GM23248 (cell line): ENCODE measurements at regions not wholly inside any gene's neighbourhood (a gene's known extent, or its start where the extent isn't known, plus 50 kb on each side); places are given as distances from the start of the nearest gene placed in this dataset.
"Not testable (repeated sequence)": the region's sequence is repeated elsewhere in the genome, so short reads cannot be mapped to it uniquely, and the experiment has no call there.

Experiments used
- DNase-seq: peaks from one replicate; pipeline ENCODE4 v3.0.0-alpha.2; 2015
- H2AFZ ChIP-seq: fragments of 200-600 bp; sonication (generic); 2 replicates; pipeline ENCODE4 v1.6.1; 2016; ENCODE audit warnings: antibody characterized with exemption
- H3F3A ChIP-seq: fragments of 200-600 bp; sonication (generic); 2 replicates; pipeline ENCODE4 v1.6.1; 2016; ENCODE audit warnings: mild to moderate bottlenecking, antibody characterized with exemption, mixed run types; ENCODE audit not compliant: insufficient read depth
- H3K27ac ChIP-seq: fragments of 200-600 bp; sonication (generic); 2 replicates; pipeline ENCODE4 v1.5.1; 2016; ENCODE audit warnings: mild to moderate bottlenecking
- H3K27me3 ChIP-seq: fragments of 200-600 bp; sonication (generic); replicated peaks from 2 replicates; pipeline ENCODE4 v1.6.1; 2016; ENCODE audit warnings: mild to moderate bottlenecking; ENCODE audit not compliant: insufficient read depth
- H3K36me3 ChIP-seq: fragments of 200-600 bp; sonication (generic); 2 replicates; pipeline ENCODE4 v1.6.1; 2016; ENCODE audit warnings: low read depth, mild to moderate bottlenecking
- H3K4me1 ChIP-seq: fragments of 200-600 bp; sonication (generic); 2 replicates; pipeline ENCODE4 v1.6.1; 2016; ENCODE audit warnings: mild to moderate bottlenecking; ENCODE audit not compliant: insufficient read depth
- H3K4me2 ChIP-seq: fragments of 200-600 bp; sonication (generic); one replicate; pipeline ENCODE4 v1.6.1; 2016; ENCODE audit warnings: mild to moderate bottlenecking; ENCODE audit not compliant: unreplicated experiment
- H3K4me3 ChIP-seq: fragments of 200-600 bp; sonication (generic); 2 replicates; pipeline ENCODE4 v1.5.1; 2016; ENCODE audit warnings: mild to moderate bottlenecking
- H3K79me2 ChIP-seq: fragments of 200-600 bp; sonication (generic); 2 replicates; pipeline ENCODE4 v1.6.1; 2016; ENCODE audit warnings: mild to moderate bottlenecking; ENCODE audit not compliant: insufficient read depth
- H3K9ac ChIP-seq: fragments of 200-600 bp; sonication (generic); 2 replicates; pipeline ENCODE4 v1.6.1; 2016; ENCODE audit warnings: mild to moderate bottlenecking
- H3K9me2 ChIP-seq: fragments of 200-600 bp; sonication (generic); 2 replicates; pipeline ENCODE4 v1.6.1; 2016; ENCODE audit warnings: mixed run types, mild to moderate bottlenecking, moderate library complexity; ENCODE audit not compliant: insufficient read depth
- H3K9me3 ChIP-seq: fragments of 200-600 bp; sonication (generic); one replicate; pipeline ENCODE4 v1.6.1; 2017; ENCODE audit warnings: low read depth
- H4K20me1 ChIP-seq: fragments of 200-600 bp; sonication (generic); 2 replicates; pipeline ENCODE4 v1.6.0; 2016; ENCODE audit not compliant: insufficient read depth
- EZH2 ChIP-seq: fragments of 200-600 bp; sonication (generic); IDR thresholded peaks from 2 replicates; pipeline ENCODE4 v1.6.1; 2018; ENCODE audit warnings: antibody characterized with exemption, mild to moderate bottlenecking; ENCODE audit not compliant: insufficient read depth, poor library complexity, severe bottlenecking
- EZH2phosphoT487 ChIP-seq: fragments of 200-600 bp; sonication (generic); IDR thresholded peaks from 2 replicates; pipeline ENCODE4 v1.6.1; 2018; ENCODE audit warnings: antibody characterized with exemption, moderate library complexity, mild to moderate bottlenecking, low read depth; ENCODE audit not compliant: insufficient read depth
- WGBS, 2 experiments: methylation state at CpG; one replicate each; pipeline ENCODE4 v1.1.6; 2015 to 2017; ENCODE audit warnings: low lambda C conversion rate in 2 of 2, low coverage in 1 of 2; ENCODE audit errors: missing lambda C conversion rate in 2 of 2; 5-methylcytosine and 5-hydroxymethylcytosine counted together
- in situ Hi-C: fragments of 300-500 bp; cut with MboI; formaldehyde crosslinking; loops from 2 replicates; pipeline ENCODE4 v1.15.0; 2020

DNA sequence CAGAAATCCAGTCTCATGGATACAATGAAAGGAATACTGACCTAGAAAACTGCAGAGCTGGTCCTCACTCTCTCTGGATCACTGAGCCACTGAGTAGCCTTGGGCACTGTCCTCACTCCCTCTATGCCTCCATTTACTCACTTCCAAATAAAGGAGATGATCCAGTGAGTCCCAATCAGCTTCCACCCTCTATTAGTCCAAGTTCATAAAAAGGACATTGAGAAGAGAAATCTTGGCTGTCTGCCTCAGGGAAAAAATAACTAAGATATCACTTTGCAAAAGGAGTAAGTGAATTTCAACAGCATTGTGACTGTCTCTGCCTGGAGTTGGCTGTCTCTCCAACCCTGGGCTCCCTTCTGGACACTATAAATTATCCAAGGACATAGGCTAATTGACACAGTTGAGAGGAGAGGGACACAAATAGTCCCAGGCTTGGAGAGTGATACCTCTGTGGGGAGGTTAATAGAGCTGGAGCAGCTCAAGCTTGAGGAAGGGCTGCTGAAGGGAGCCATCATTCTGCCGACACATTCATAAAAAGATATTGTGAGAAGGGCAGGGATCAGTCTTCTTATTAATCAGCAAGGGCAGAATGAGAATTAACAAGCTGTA is 572.3 kb downstream of the RAB28 start:
- no peak for DNase-seq
- no peak overlapping the region for H2AFZ ChIP-seq
- H3K27ac ChIP-seq, result no peak overlapping the region
- no peaks in the 10 kb centered on the region for H3K79me2 ChIP-seq
- H3K9ac ChIP-seq, result no peak overlapping the region
- no peaks in the 10 kb centered on the region for H3K27me3 ChIP-seq
- H3K4me1 ChIP-seq, result no peaks in the 10 kb centered on the region
- H3K36me3 ChIP-seq, result no peaks in the 10 kb centered on the region
- no peaks in the 10 kb centered on the region for H4K20me1 ChIP-seq
- WGBS, 2 experiments, result 17 to 27% methylated on average over 1 of the region's 1 CpG
- in situ Hi-C loops, result no loop called here
- no peak overlapping the region for H3K4me2 ChIP-seq
- H3K9me2 ChIP-seq, result no peaks in the 10 kb centered on the region
- no peak for TF ChIP-seq EZH2phosphoT487
- TF ChIP-seq EZH2, result no peak
- no peaks in the 10 kb centered on the region for H3K9me3 ChIP-seq
- no peaks in the 10 kb centered on the region for H3F3A ChIP-seq
- no peak overlapping the region for H3K4me3 ChIP-seq

DNA sequence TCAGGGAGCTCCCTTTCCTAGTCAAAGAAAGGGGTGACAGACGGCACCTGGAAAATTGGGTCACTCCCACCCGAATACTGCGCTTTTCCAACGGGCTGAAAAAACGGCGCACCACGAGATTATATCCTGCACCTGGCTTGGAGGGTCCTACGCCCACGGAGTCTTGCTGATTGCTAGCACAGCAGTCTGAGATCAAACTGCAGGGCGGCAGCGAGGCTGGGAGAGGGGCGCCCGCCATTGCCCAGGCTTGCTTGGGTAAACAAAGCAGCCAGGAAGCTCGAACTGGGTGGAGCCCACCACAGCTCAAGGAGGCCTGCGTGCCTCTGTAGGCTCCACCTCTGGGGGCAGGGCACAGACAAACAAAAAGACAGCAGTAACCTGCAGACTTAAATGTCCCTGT is 580.5 kb downstream of the RAB28 start:
- in situ Hi-C loops, result not testable (repeated sequence)

DNA sequence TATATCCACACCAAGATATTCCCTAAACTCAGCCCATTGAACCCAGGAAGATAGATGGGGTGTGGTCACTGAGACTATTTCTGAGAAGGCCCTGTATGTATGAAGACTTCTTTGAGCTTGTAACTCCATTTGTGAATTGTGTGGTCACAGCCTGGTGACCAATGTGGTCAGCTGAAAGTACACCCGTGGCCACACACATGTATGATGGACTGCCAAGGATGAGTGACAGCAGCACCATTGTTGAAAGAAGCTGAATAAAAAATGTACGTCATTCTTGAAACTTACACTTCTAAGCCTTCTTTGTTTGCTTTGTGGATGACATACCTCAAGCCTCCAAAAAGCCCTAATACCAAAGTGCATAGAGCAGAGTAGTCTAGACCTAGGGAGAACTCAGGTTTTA is 581.4 kb downstream of the RAB28 start:
- no peaks in the 10 kb centered on the region for H3K27me3 ChIP-seq
- no peak overlapping the region for H3K4me3 ChIP-seq
- no peak for DNase-seq
- no peak overlapping the region for H3K4me2 ChIP-seq
- no peak overlapping the region for H3K9ac ChIP-seq
- in situ Hi-C loops, result no loop called here
- no peaks in the 10 kb centered on the region for H3K36me3 ChIP-seq
- H3K9me3 ChIP-seq, result no peaks in the 10 kb centered on the region
- H3F3A ChIP-seq, result no peaks in the 10 kb centered on the region
- H3K79me2 ChIP-seq, result no peaks in the 10 kb centered on the region
- WGBS, 2 experiments, result 25 to 36% methylated on average over 2 of the region's 2 CpGs
- TF ChIP-seq EZH2phosphoT487 (no peak), EZH2 (no peak)
- H2AFZ ChIP-seq, result no peak overlapping the region
- no peaks in the 10 kb centered on the region for H3K4me1 ChIP-seq
- H3K27ac ChIP-seq, result no peak overlapping the region
- H3K9me2 ChIP-seq, result no peaks in the 10 kb centered on the region
- no peaks in the 10 kb centered on the region for H4K20me1 ChIP-seq

More for the DNA sequence above, 580.5 kb downstream of the RAB28 start:
- not testable (repeated sequence) for H3K27me3 ChIP-seq, H3K36me3 ChIP-seq, H3K4me2 ChIP-seq, H3K79me2 ChIP-seq, H3F3A ChIP-seq, DNase-seq, H3K9me2 ChIP-seq, H3K27ac ChIP-seq, H3K9me3 ChIP-seq, H4K20me1 ChIP-seq, H3K4me3 ChIP-seq, H3K9ac ChIP-seq, H2AFZ ChIP-seq, H3K4me1 ChIP-seq
- 60 to 67% methylated on average over 15 of the region's 15 CpGs for WGBS, 2 experiments

DNA sequence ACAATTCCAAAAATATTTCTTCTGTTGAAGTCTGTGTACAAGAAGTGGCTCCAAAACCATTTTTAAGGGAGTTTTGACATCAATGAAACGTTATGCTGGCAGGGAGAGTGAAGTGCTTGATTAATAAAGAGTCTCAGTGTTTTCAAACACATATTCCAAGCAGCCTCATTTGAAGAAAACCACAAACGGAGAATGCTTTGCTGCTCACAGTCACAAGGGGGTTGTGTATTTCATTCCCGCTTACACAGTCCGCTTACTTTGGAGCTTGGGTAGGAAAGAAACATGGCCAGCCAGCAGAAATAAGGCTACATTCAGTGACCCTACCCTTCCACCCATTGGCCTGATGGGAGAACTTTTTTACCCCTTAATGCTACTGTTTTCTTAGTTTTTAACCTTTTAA is 586.2 kb downstream of the RAB28 start:
- H3K9me3 ChIP-seq, result no peaks in the 10 kb centered on the region
- no peak overlapping the region for H3K27ac ChIP-seq
- no peaks in the 10 kb centered on the region for H3F3A ChIP-seq
- in situ Hi-C loops, result no loop called here
- no peaks in the 10 kb centered on the region for H3K27me3 ChIP-seq
- 25 to 34% methylated on average over 4 of the region's 4 CpGs for WGBS, 2 experiments
- DNase-seq, result no peak
- no peaks in the 10 kb centered on the region for H3K79me2 ChIP-seq
- H2AFZ ChIP-seq, result no peak overlapping the region
- H3K4me1 ChIP-seq, result no peaks in the 10 kb centered on the region
- no peaks in the 10 kb centered on the region for H4K20me1 ChIP-seq
- no peaks in the 10 kb centered on the region for H3K9me2 ChIP-seq
- H3K4me2 ChIP-seq, result no peak overlapping the region
- TF ChIP-seq EZH2phosphoT487 (no peak), EZH2 (no peak)
- H3K9ac ChIP-seq, result no peak overlapping the region
- H3K4me3 ChIP-seq, result no peak overlapping the region
- H3K36me3 ChIP-seq, result no peaks in the 10 kb centered on the region

DNA sequence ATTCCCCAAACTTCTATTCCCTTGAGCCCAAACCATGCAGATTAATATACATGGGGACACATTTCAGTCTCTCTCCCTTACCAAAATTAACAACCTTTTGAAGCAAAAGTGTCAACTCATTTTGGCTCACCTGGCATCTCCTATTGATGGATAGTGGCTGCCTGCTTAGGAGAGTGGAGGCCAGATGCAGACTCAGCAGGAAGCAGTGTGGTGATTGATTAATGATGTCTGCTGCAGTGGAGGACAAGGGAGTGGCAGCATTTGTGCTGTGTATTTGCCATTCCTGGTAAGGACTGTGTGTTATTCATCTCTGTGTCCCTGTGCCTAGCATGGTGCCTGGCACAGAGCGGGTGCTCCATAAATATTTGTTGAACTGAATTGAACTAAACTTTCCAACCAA is 590.1 kb downstream of the RAB28 start:
- 43 to 54% methylated on average over 1 of the region's 1 CpG for WGBS, 2 experiments
- H4K20me1 ChIP-seq, result no peaks in the 10 kb centered on the region
- no peaks in the 10 kb centered on the region for H3K79me2 ChIP-seq
- H3K4me1 ChIP-seq, result no peaks in the 10 kb centered on the region
- no peak overlapping the region for H3K4me2 ChIP-seq
- TF ChIP-seq EZH2, result no peak
- TF ChIP-seq EZH2phosphoT487, result no peak
- H3K4me3 ChIP-seq, result no peak overlapping the region
- H3K9ac ChIP-seq, result no peak overlapping the region
- no peaks in the 10 kb centered on the region for H3K9me3 ChIP-seq
- DNase-seq, result no peak
- H3F3A ChIP-seq, result no peaks in the 10 kb centered on the region
- H3K27me3 ChIP-seq, result no peaks in the 10 kb centered on the region
- in situ Hi-C loops, result no loop called here
- no peak overlapping the region for H3K27ac ChIP-seq
- no peaks in the 10 kb centered on the region for H3K9me2 ChIP-seq
- H3K36me3 ChIP-seq, result no peaks in the 10 kb centered on the region
- H2AFZ ChIP-seq, result no peak overlapping the region
